ENCODE measurements at regions not wholly inside any gene's neighbourhood (a gene's known extent, or its start where the extent isn't known, plus 50 kb on each side); places are given as distances from the start of the nearest gene placed in this dataset.

GRCh38 chr3:103847081-103848062 is 1412.6 kb downstream of the ZPLD1 start:
- no peak for TF ChIP-seq CREB5 (CRISPR knock-in tag; IDR thresholded peaks at IDR 0.05; ENCODE audit: low read depth)
- TF ChIP-seq ARNTL (CRISPR knock-in tag; IDR thresholded peaks at IDR 0.05; ENCODE audit: borderline replicate concordance, low read depth), result no peak
- no peak for TF ChIP-seq ZFP3 (CRISPR knock-in tag; IDR thresholded peaks at IDR 0.05)
- no peak for TF ChIP-seq ZFP30 (CRISPR knock-in tag; IDR thresholded peaks at IDR 0.05)
- TF ChIP-seq BACH2 (CRISPR knock-in tag; IDR thresholded peaks at IDR 0.05; ENCODE audit: borderline replicate concordance), result no peak
- TF ChIP-seq ZNF8 (CRISPR knock-in tag; IDR thresholded peaks at IDR 0.05), result no peak
- TF ChIP-seq TSHZ2 (CRISPR knock-in tag; IDR thresholded peaks at IDR 0.05), result no peak
- no peak for TF ChIP-seq TOX (CRISPR knock-in tag; IDR thresholded peaks at IDR 0.05; ENCODE audit: borderline replicate concordance)
- TF ChIP-seq POU6F1 (CRISPR knock-in tag; IDR thresholded peaks at IDR 0.05; ENCODE audit: borderline replicate concordance, low read depth), result no peak
